ENCODE measurements at regions not wholly inside any gene's neighbourhood (a gene's known extent, or its start where the extent isn't known, plus 50 kb on each side); places are given as distances from the start of the nearest gene placed in this dataset.

GRCh38 chr16:85422632-85423550 is 190.2 kb upstream of the GSE1 start (continued):
- no peak for TF ChIP-seq SCMH1 (CRISPR knock-in tag; IDR thresholded peaks at IDR 0.05; ENCODE audit: borderline replicate concordance)
- peak; percentile 52; the same call in 1 of the 2 replicates for TF ChIP-seq TAF1 (CRISPR knock-in tag; IDR thresholded peaks at IDR 0.05)
- no peak for TF ChIP-seq ZNF841 (CRISPR knock-in tag; IDR thresholded peaks at IDR 0.05; ENCODE audit: borderline replicate concordance)
- peak; percentile 80; the same call in 1 of the 2 replicates for TF ChIP-seq ZNF281 (CRISPR knock-in tag; IDR thresholded peaks at IDR 0.05; ENCODE audit: borderline replicate concordance)
- TF ChIP-seq STAG1 (CRISPR knock-in tag; IDR thresholded peaks at IDR 0.05): peak; percentile 85
- TF ChIP-seq NR1H2 (CRISPR knock-in tag; IDR thresholded peaks at IDR 0.05; ENCODE audit: borderline replicate concordance, low read depth): no peak
- no peak for TF ChIP-seq ZNF337 (CRISPR knock-in tag; IDR thresholded peaks at IDR 0.05; ENCODE audit: borderline replicate concordance, low read depth)
- TF ChIP-seq ZNF773 (CRISPR knock-in tag; IDR thresholded peaks at IDR 0.05; ENCODE audit: borderline replicate concordance): peak; percentile 75; the same call in 1 of the 2 replicates
- peak; percentile 62; the same call in 1 of the 2 replicates for TF ChIP-seq IRF9 (CRISPR knock-in tag; IDR thresholded peaks at IDR 0.05; ENCODE audit: borderline replicate concordance)
- peak; percentile 78; the same call in 1 of the 2 replicates for TF ChIP-seq KDM3A (CRISPR knock-in tag; IDR thresholded peaks at IDR 0.05; ENCODE audit: low read depth)
- TF ChIP-seq KDM5A (IDR thresholded peaks at IDR 0.05; ENCODE audit: borderline replicate concordance, low read length): no peak
- TF ChIP-seq NFRKB (IDR thresholded peaks at IDR 0.05): no peak
- peak; percentile 76 for TF ChIP-seq MIER2 (CRISPR knock-in tag; IDR thresholded peaks at IDR 0.05)
- peak; percentile 81; the same call in 1 of the 2 replicates for TF ChIP-seq ZNF674 (CRISPR knock-in tag; IDR thresholded peaks at IDR 0.05; ENCODE audit: low read depth)
- no peak for TF ChIP-seq NFE2 (CRISPR knock-in tag; IDR thresholded peaks at IDR 0.05)
- TF ChIP-seq ZFP36 (IDR thresholded peaks at IDR 0.05; ENCODE audit: borderline replicate concordance, low read depth, low read length, partially characterized antibody): no peak
- peak; percentile 66; the same call in 1 of the 2 replicates for TF ChIP-seq GMEB1 (CRISPR knock-in tag; IDR thresholded peaks at IDR 0.05; ENCODE audit: borderline replicate concordance)
- TF ChIP-seq FOXK2 (IDR thresholded peaks at IDR 0.05): 0 out of 2 replicates have a peak, but pooled peaks have one; percentile 51
- TF ChIP-seq SMARCE1 (IDR thresholded peaks at IDR 0.05; ENCODE audit: borderline replicate concordance): no peak
- no peak for TF ChIP-seq PBX2 (CRISPR knock-in tag; IDR thresholded peaks at IDR 0.05)
- TF ChIP-seq MIXL1 (CRISPR knock-in tag; IDR thresholded peaks at IDR 0.05): peak; percentile 93
- TF ChIP-seq KMT2A (CRISPR knock-in tag; IDR thresholded peaks at IDR 0.05): peak; percentile 57; the same call in 1 of the 2 replicates
- TF ChIP-seq NR2C2 (CRISPR knock-in tag; IDR thresholded peaks at IDR 0.05; ENCODE audit: borderline replicate concordance): peak; percentile 65
- TF ChIP-seq ISL2 (CRISPR knock-in tag; IDR thresholded peaks at IDR 0.05): peak; percentile 95
